ENCODE measurements at regions not wholly inside any gene's neighbourhood (a gene's known extent, or its start where the extent isn't known, plus 50 kb on each side); places are given as distances from the start of the nearest gene placed in this dataset.

- H3K36me3 ChIP-seq (ENCODE audit: control insufficient read depth in 3 of 3, insufficient read depth in 2 of 3, low read depth in 1 of 3, low read length in 3 of 3), result no peaks in the 10 kb centered on the region
- no peaks in the 10 kb centered on the region for H3K9me3 ChIP-seq (ENCODE audit: control insufficient read depth in 2 of 2, insufficient read depth in 1 of 2, low read depth in 1 of 2, low read length in 1 of 2)
- no peak for FAIRE-seq
- no peak overlapping the region for H3K4me3 ChIP-seq (ENCODE audit: low read depth in 1 of 3, low read length in 3 of 3)
- H3K27ac ChIP-seq (ENCODE audit: low read depth in 1 of 3, low read length in 2 of 3), result no peak overlapping the region
- H3K27me3 ChIP-seq (ENCODE audit: control insufficient read depth in 3 of 3, insufficient read depth in 3 of 3, low read length in 3 of 3), result no peaks in the 10 kb centered on the region
- 66 to 78% (median 78%) methylated on average over 10 of the region's 10 CpGs for WGBS, 3 donors
- no peak for DNase-seq
- no peaks in the 10 kb centered on the region for H3K4me1 ChIP-seq (ENCODE audit: control insufficient read depth in 3 of 3, insufficient read depth in 2 of 3, low read depth in 1 of 3, low read length in 2 of 3)
These were observed 756.5 kb upstream of the RBFOX1 start for GRCh38 chr16:6576113-6576512.

GRCh38 chr16:6574146-6574545 lies 758.5 kb upstream of the RBFOX1 start:
- Histone ChIP-seq H3K36me3 (ENCODE audit: control insufficient read depth in 3 of 3, insufficient read depth in 2 of 3, low read depth in 1 of 3, low read length in 3 of 3) (no peaks in the 10 kb centered on the region), H3K27me3 (ENCODE audit: control insufficient read depth in 3 of 3, insufficient read depth in 3 of 3, low read length in 3 of 3) (no peaks in the 10 kb centered on the region), H3K4me1 (ENCODE audit: control insufficient read depth in 3 of 3, insufficient read depth in 2 of 3, low read depth in 1 of 3, low read length in 2 of 3) (no peaks in the 10 kb centered on the region), H3K27ac (ENCODE audit: low read depth in 1 of 3, low read length in 2 of 3) (no peak overlapping the region), H3K4me3 (ENCODE audit: low read depth in 1 of 3, low read length in 3 of 3) (no peak overlapping the region), H3K9me3 (ENCODE audit: control insufficient read depth in 2 of 2, insufficient read depth in 1 of 2, low read depth in 1 of 2, low read length in 1 of 2) (no peaks in the 10 kb centered on the region)
- DNase-seq (no peak), FAIRE-seq (no peak)
- WGBS, 3 donors, result 84 to 91% (median 86%) methylated on average over 16 of the region's 16 CpGs

- no peak overlapping the region for H3K27ac ChIP-seq (ENCODE audit: low read depth in 1 of 3, low read length in 2 of 3)
- H3K4me1 ChIP-seq (ENCODE audit: control insufficient read depth in 3 of 3, insufficient read depth in 2 of 3, low read depth in 1 of 3, low read length in 2 of 3), result no peaks in the 10 kb centered on the region
- H3K4me3 ChIP-seq (ENCODE audit: low read depth in 1 of 3, low read length in 3 of 3), result no peak overlapping the region
- FAIRE-seq (no peak), DNase-seq (peak; percentile 38 to 70)
- 13 to 22% (median 20%) methylated on average over 22 of the region's 22 CpGs for WGBS, 3 donors
- no peaks in the 10 kb centered on the region for H3K27me3 ChIP-seq (ENCODE audit: control insufficient read depth in 3 of 3, insufficient read depth in 3 of 3, low read length in 3 of 3)
- no peaks in the 10 kb centered on the region for H3K36me3 ChIP-seq (ENCODE audit: control insufficient read depth in 3 of 3, insufficient read depth in 2 of 3, low read depth in 1 of 3, low read length in 3 of 3)
- H3K9me3 ChIP-seq (ENCODE audit: control insufficient read depth in 2 of 2, insufficient read depth in 1 of 2, low read depth in 1 of 2, low read length in 1 of 2), result no peaks in the 10 kb centered on the region
These were observed 759.1 kb upstream of the RBFOX1 start for GRCh38 chr16:6573577-6573976.

GRCh38 chr16:6571044-6571443 lies 761.6 kb upstream of the RBFOX1 start:
- DNase-seq, result no peak
- H3K9me3 ChIP-seq (ENCODE audit: control insufficient read depth in 2 of 2, insufficient read depth in 1 of 2, low read depth in 1 of 2, low read length in 1 of 2), result no peaks in the 10 kb centered on the region
- FAIRE-seq, result no peak
- WGBS, 3 donors, result 56 to 76% (median 66%) methylated on average over 5 of the region's 5 CpGs
- no peak overlapping the region for H3K27ac ChIP-seq (ENCODE audit: low read depth in 1 of 3, low read length in 2 of 3)
- no peaks in the 10 kb centered on the region for H3K4me1 ChIP-seq (ENCODE audit: control insufficient read depth in 3 of 3, insufficient read depth in 2 of 3, low read depth in 1 of 3, low read length in 2 of 3)
- H3K36me3 ChIP-seq (ENCODE audit: control insufficient read depth in 3 of 3, insufficient read depth in 2 of 3, low read depth in 1 of 3, low read length in 3 of 3), result no peaks in the 10 kb centered on the region
- no peaks in the 10 kb centered on the region for H3K27me3 ChIP-seq (ENCODE audit: control insufficient read depth in 3 of 3, insufficient read depth in 3 of 3, low read length in 3 of 3)
- no peak overlapping the region for H3K4me3 ChIP-seq (ENCODE audit: low read depth in 1 of 3, low read length in 3 of 3)

GRCh38 chr16:6570530-6570929 lies 762.1 kb upstream of the RBFOX1 start:
- Histone ChIP-seq H3K27ac (ENCODE audit: low read depth in 1 of 3, low read length in 2 of 3) (no peak overlapping the region), H3K27me3 (ENCODE audit: control insufficient read depth in 3 of 3, insufficient read depth in 3 of 3, low read length in 3 of 3) (no peaks in the 10 kb centered on the region), H3K36me3 (ENCODE audit: control insufficient read depth in 3 of 3, insufficient read depth in 2 of 3, low read depth in 1 of 3, low read length in 3 of 3) (no peaks in the 10 kb centered on the region), H3K4me3 (ENCODE audit: low read depth in 1 of 3, low read length in 3 of 3) (no peak overlapping the region), H3K4me1 (ENCODE audit: control insufficient read depth in 3 of 3, insufficient read depth in 2 of 3, low read depth in 1 of 3, low read length in 2 of 3) (no peaks in the 10 kb centered on the region), H3K9me3 (ENCODE audit: control insufficient read depth in 2 of 2, insufficient read depth in 1 of 2, low read depth in 1 of 2, low read length in 1 of 2) (no peaks in the 10 kb centered on the region)
- WGBS, 3 donors, result 75 to 91% (median 90%) methylated on average over 2 of the region's 2 CpGs
- DNase-seq (no peak), FAIRE-seq (no peak)

- Histone ChIP-seq H3K36me3 (ENCODE audit: control insufficient read depth in 3 of 3, insufficient read depth in 2 of 3, low read depth in 1 of 3, low read length in 3 of 3) (no peaks in the 10 kb centered on the region), H3K27ac (ENCODE audit: low read depth in 1 of 3, low read length in 2 of 3) (no peak overlapping the region), H3K9me3 (ENCODE audit: control insufficient read depth in 2 of 2, insufficient read depth in 1 of 2, low read depth in 1 of 2, low read length in 1 of 2) (no peaks in the 10 kb centered on the region), H3K4me1 (ENCODE audit: control insufficient read depth in 3 of 3, insufficient read depth in 2 of 3, low read depth in 1 of 3, low read length in 2 of 3) (no peaks in the 10 kb centered on the region), H3K27me3 (ENCODE audit: control insufficient read depth in 3 of 3, insufficient read depth in 3 of 3, low read length in 3 of 3) (no peaks in the 10 kb centered on the region), H3K4me3 (ENCODE audit: low read depth in 1 of 3, low read length in 3 of 3) (no peak overlapping the region)
- no peak for DNase-seq
- no peak for FAIRE-seq
- 87 to 93% (median 88%) methylated on average over 3 of the region's 3 CpGs for WGBS, 3 donors
These were observed 769.7 kb upstream of the RBFOX1 start for GRCh38 chr16:6562986-6563385.

- FAIRE-seq (no peak), DNase-seq (no peak)
- H3K9me3 ChIP-seq (ENCODE audit: control insufficient read depth in 2 of 2, insufficient read depth in 1 of 2, low read depth in 1 of 2, low read length in 1 of 2), result no peaks in the 10 kb centered on the region
- no peaks in the 10 kb centered on the region for H3K36me3 ChIP-seq (ENCODE audit: control insufficient read depth in 3 of 3, insufficient read depth in 2 of 3, low read depth in 1 of 3, low read length in 3 of 3)
- H3K27ac ChIP-seq (ENCODE audit: low read depth in 1 of 3, low read length in 2 of 3), result no peak overlapping the region
- 64 to 65% (median 65%) methylated on average over 4 of the region's 4 CpGs for WGBS, 3 donors
- H3K4me1 ChIP-seq (ENCODE audit: control insufficient read depth in 3 of 3, insufficient read depth in 2 of 3, low read depth in 1 of 3, low read length in 2 of 3), result no peaks in the 10 kb centered on the region
- H3K4me3 ChIP-seq (ENCODE audit: low read depth in 1 of 3, low read length in 3 of 3), result no peak overlapping the region
- H3K27me3 ChIP-seq (ENCODE audit: control insufficient read depth in 3 of 3, insufficient read depth in 3 of 3, low read length in 3 of 3), result no peaks in the 10 kb centered on the region
These were observed 772.1 kb upstream of the RBFOX1 start for GRCh38 chr16:6560306-6561100.

GRCh38 chr16:6558661-6559060 lies 774.0 kb upstream of the RBFOX1 start:
- no peaks in the 10 kb centered on the region for H3K27me3 ChIP-seq (ENCODE audit: control insufficient read depth in 3 of 3, insufficient read depth in 3 of 3, low read length in 3 of 3)
- no peaks in the 10 kb centered on the region for H3K9me3 ChIP-seq (ENCODE audit: control insufficient read depth in 2 of 2, insufficient read depth in 1 of 2, low read depth in 1 of 2, low read length in 1 of 2)
- 21 to 58% (median 51%) methylated on average over 7 of the region's 7 CpGs for WGBS, 3 donors
- DNase-seq, result no peak
- no peak overlapping the region for H3K27ac ChIP-seq (ENCODE audit: low read depth in 1 of 3, low read length in 2 of 3)
- no peak overlapping the region for H3K4me3 ChIP-seq (ENCODE audit: low read depth in 1 of 3, low read length in 3 of 3)
- FAIRE-seq, result no peak
- no peaks in the 10 kb centered on the region for H3K4me1 ChIP-seq (ENCODE audit: control insufficient read depth in 3 of 3, insufficient read depth in 2 of 3, low read depth in 1 of 3, low read length in 2 of 3)
- no peaks in the 10 kb centered on the region for H3K36me3 ChIP-seq (ENCODE audit: control insufficient read depth in 3 of 3, insufficient read depth in 2 of 3, low read depth in 1 of 3, low read length in 3 of 3)

GRCh38 chr16:6558126-6558525 lies 774.5 kb upstream of the RBFOX1 start:
- Histone ChIP-seq H3K27ac (ENCODE audit: low read depth in 1 of 3, low read length in 2 of 3) (no peak overlapping the region), H3K4me3 (ENCODE audit: low read depth in 1 of 3, low read length in 3 of 3) (no peak overlapping the region), H3K36me3 (ENCODE audit: control insufficient read depth in 3 of 3, insufficient read depth in 2 of 3, low read depth in 1 of 3, low read length in 3 of 3) (no peaks in the 10 kb centered on the region), H3K9me3 (ENCODE audit: control insufficient read depth in 2 of 2, insufficient read depth in 1 of 2, low read depth in 1 of 2, low read length in 1 of 2) (no peaks in the 10 kb centered on the region), H3K4me1 (ENCODE audit: control insufficient read depth in 3 of 3, insufficient read depth in 2 of 3, low read depth in 1 of 3, low read length in 2 of 3) (no peaks in the 10 kb centered on the region), H3K27me3 (ENCODE audit: control insufficient read depth in 3 of 3, insufficient read depth in 3 of 3, low read length in 3 of 3) (no peaks in the 10 kb centered on the region)
- 21 to 56% (median 50%) methylated on average over 8 of the region's 8 CpGs for WGBS, 3 donors
- no peak for FAIRE-seq
- DNase-seq, result no peak

All from small intestine (tissue), 7 donors.